ENCODE measurements at regions not wholly inside any gene's neighbourhood (a gene's known extent, or its start where the extent isn't known, plus 50 kb on each side); places are given as distances from the start of the nearest gene placed in this dataset.

GRCh38 chr10:78914502-78915189, 154.1 kb upstream of the ZMIZ1 start:
- TF ChIP-seq CTCF (IDR thresholded peaks at IDR 0.05; ENCODE audit: control extremely low read depth, extremely low read depth, low read depth, missing control alignments) = no peak
- ChIA-PET POLR2A (no interaction called here), CTCF (interaction anchor here (0.6 to 2.7 kb wide), 4 partner anchors 10 to 26 kb away, joined by 3 to 7 read pairs (median 3); no protein-coding TSS in a partner anchor)
- DNase-seq (ENCODE audit: extremely low spot score) = no peak

- no peak for TF ChIP-seq CTCF (IDR thresholded peaks at IDR 0.05; ENCODE audit: control extremely low read depth, extremely low read depth, low read depth, missing control alignments)
- ChIA-PET CTCF (interaction anchor here (0.6 to 2.7 kb wide), 4 partner anchors 10 to 25 kb away, joined by 3 to 7 read pairs (median 3); no protein-coding TSS in a partner anchor), POLR2A (no interaction called here)
- no peak for DNase-seq (ENCODE audit: extremely low spot score)
Measured at GRCh38 chr10:78915190-78915518, 153.6 kb upstream of the ZMIZ1 start.

GRCh38 chr10:78916227-78916626, 152.5 kb upstream of the ZMIZ1 start:
- TF ChIP-seq CTCF (IDR thresholded peaks at IDR 0.05; ENCODE audit: control extremely low read depth, extremely low read depth, low read depth, missing control alignments) = no peak
- CTCF ChIA-PET = no interaction called here
- no peak for DNase-seq (ENCODE audit: extremely low spot score)
- POLR2A ChIA-PET = no interaction called here

GRCh38 chr10:78919181-78919966, 149.4 kb upstream of the ZMIZ1 start:
- ChIA-PET CTCF (interaction anchor here (1.3 to 1.8 kb wide), 2 partner anchors 10 to 14 kb away, joined by 4 to 5 read pairs; no protein-coding TSS in a partner anchor), POLR2A (no interaction called here)
- TF ChIP-seq CTCF (IDR thresholded peaks at IDR 0.05; ENCODE audit: control extremely low read depth, extremely low read depth, low read depth, missing control alignments) = no peak
- DNase-seq (ENCODE audit: extremely low spot score) = no peak

- ChIA-PET POLR2A (no interaction called here), CTCF (interaction anchor here (1.8 kb wide), 1 partner anchor 14 kb away, joined by 4 read pairs; no protein-coding TSS in a partner anchor)
- TF ChIP-seq CTCF (IDR thresholded peaks at IDR 0.05; ENCODE audit: control extremely low read depth, extremely low read depth, low read depth, missing control alignments) = no peak
- DNase-seq (ENCODE audit: extremely low spot score) = no peak
Measured at GRCh38 chr10:78920011-78920410, 148.8 kb upstream of the ZMIZ1 start.

- POLR2A ChIA-PET = no interaction called here
- no peak for TF ChIP-seq CTCF (IDR thresholded peaks at IDR 0.05; ENCODE audit: control extremely low read depth, extremely low read depth, low read depth, missing control alignments)
- CTCF ChIA-PET = interaction anchor here (0.9 to 1.4 kb wide), 3 partner anchors 9 to 281 kb away, joined by 3 to 4 read pairs (median 3); no protein-coding TSS in a partner anchor
- no peak for DNase-seq (ENCODE audit: extremely low spot score)
Measured at GRCh38 chr10:78921895-78922294, 146.9 kb upstream of the ZMIZ1 start.

Data from GM10248 (cell line).